ENCODE measurements at regions not wholly inside any gene's neighbourhood (a gene's known extent, or its start where the extent isn't known, plus 50 kb on each side); places are given as distances from the start of the nearest gene placed in this dataset.
"Not testable (repeated sequence)": the region's sequence is repeated elsewhere in the genome, so short reads cannot be mapped to it uniquely, and the experiment has no call there.

- DNase-seq (ENCODE audit: low read depth), result no peak
- no peak for TF ChIP-seq CTCF (IDR thresholded peaks at IDR 0.05; ENCODE audit: control insufficient read depth, extremely low read depth, insufficient read depth)
- H3K4me3 ChIP-seq (ENCODE audit: low read depth, low read length), result no peak overlapping the region
Observed at GRCh38 chr17:79560527-79560926, 50.3 kb downstream of the RBFOX3 start.

GRCh38 chr17:79559111-79559887 lies 51.6 kb downstream of the RBFOX3 start:
- H3K4me3 ChIP-seq (ENCODE audit: low read depth, low read length), result no peak overlapping the region
- DNase-seq (ENCODE audit: low read depth), result no peak
- no peak for TF ChIP-seq CTCF (IDR thresholded peaks at IDR 0.05; ENCODE audit: control insufficient read depth, extremely low read depth, insufficient read depth)

- no peak for TF ChIP-seq CTCF (IDR thresholded peaks at IDR 0.05; ENCODE audit: control insufficient read depth, extremely low read depth, insufficient read depth)
- no peak for DNase-seq (ENCODE audit: low read depth)
- H3K4me3 ChIP-seq (ENCODE audit: low read depth, low read length), result no peak overlapping the region
Observed at GRCh38 chr17:79558091-79558900, 52.6 kb downstream of the RBFOX3 start.

- TF ChIP-seq CTCF (IDR thresholded peaks at IDR 0.05; ENCODE audit: control insufficient read depth, extremely low read depth, insufficient read depth), result no peak
- no peak overlapping the region for H3K4me3 ChIP-seq (ENCODE audit: low read depth, low read length)
- no peak for DNase-seq (ENCODE audit: low read depth)
Observed at GRCh38 chr17:79557276-79558090, 53.4 kb downstream of the RBFOX3 start.

- no peak for TF ChIP-seq CTCF (IDR thresholded peaks at IDR 0.05; ENCODE audit: control insufficient read depth, extremely low read depth, insufficient read depth)
- H3K4me3 ChIP-seq (ENCODE audit: low read depth, low read length), result no peak overlapping the region
- DNase-seq (ENCODE audit: low read depth), result no peak
Observed at GRCh38 chr17:79556271-79556670, 54.6 kb downstream of the RBFOX3 start.

- no peak for TF ChIP-seq CTCF (IDR thresholded peaks at IDR 0.05; ENCODE audit: control insufficient read depth, extremely low read depth, insufficient read depth)
- H3K4me3 ChIP-seq (ENCODE audit: low read depth, low read length), result no peak overlapping the region
- DNase-seq (ENCODE audit: low read depth), result no peak
Observed at GRCh38 chr17:79555543-79555942, 55.3 kb downstream of the RBFOX3 start.

GRCh38 chr17:79554346-79554745 lies 56.5 kb downstream of the RBFOX3 start:
- not testable (repeated sequence) for DNase-seq (ENCODE audit: low read depth); H3K4me3 ChIP-seq (ENCODE audit: low read depth, low read length)

All from LNCaP clone FGC (cell line).